DMS79 (cell line): ENCODE measurements at regions not wholly inside any gene's neighbourhood (a gene's known extent, or its start where the extent isn't known, plus 50 kb on each side); places are given as distances from the start of the nearest gene placed in this dataset.
"Not testable (repeated sequence)": the region's sequence is repeated elsewhere in the genome, so short reads cannot be mapped to it uniquely, and the experiment has no call there.

ENCODE experiments used
- DNase-seq: peaks from one replicate; lab custom pipeline; 2025; lab: John Stamatoyannopoulos, UW

DNA sequence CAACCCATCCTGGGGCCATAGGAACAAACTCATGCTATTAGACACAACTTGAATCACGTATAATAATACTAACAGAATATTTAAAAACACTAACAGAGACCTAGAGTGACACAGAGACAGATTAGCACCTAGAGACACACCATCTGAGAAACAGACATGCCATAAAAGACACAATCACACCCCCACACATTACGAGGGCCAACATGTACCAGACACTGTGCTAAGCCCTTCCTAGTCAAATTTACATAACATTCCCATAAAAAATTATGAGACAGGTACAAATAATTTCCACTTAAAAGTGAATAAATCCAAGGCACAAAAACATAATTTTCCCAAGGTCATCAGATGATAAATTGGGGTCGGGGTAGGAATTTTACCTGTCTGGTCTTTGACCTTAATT is 141.1 kb upstream of the PRSS16 start:
- DNase-seq = no peak

- no peak for DNase-seq
These were observed 135.8 kb upstream of the PRSS16 start for GRCh38 chr6:27111743-27112142.

DNA sequence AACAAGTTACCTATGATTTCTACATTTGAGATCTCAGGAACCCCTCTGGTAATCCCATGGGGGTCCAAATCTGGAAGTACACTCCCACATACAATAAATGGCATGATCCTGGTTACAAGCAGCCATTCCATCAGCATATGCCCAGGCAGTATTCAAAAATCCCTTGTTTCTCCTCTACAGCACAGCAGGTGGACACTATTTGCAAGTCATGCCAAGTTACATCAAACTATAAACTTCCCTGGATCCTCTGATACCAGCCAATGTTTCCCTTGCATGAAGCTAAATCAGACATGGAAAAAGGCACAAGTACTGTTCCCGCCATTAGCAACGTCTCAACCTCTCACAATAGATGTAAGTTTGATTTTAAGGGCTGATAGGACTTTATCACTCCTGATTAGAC is 134.5 kb upstream of the PRSS16 start:
- no peak for DNase-seq

DNA sequence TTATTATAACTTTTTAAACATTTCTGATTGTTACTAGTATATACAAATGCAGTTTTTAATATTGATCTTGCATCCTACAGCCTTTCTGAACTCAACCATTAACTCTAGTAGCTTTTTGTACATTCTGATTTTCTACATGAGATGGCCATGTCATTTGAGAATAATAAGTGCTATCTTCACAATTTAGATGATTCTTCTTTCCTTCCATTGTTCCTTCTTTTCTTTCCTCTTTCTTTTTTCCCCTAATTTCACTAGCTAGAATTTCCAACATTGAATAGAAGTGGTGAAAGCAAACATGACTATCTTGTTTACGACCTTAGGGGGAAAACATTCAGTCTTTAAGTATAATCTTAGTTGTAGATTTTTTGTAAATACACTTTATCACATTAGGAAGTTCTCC is 128.2 kb upstream of the PRSS16 start:
- no peak for DNase-seq

DNA sequence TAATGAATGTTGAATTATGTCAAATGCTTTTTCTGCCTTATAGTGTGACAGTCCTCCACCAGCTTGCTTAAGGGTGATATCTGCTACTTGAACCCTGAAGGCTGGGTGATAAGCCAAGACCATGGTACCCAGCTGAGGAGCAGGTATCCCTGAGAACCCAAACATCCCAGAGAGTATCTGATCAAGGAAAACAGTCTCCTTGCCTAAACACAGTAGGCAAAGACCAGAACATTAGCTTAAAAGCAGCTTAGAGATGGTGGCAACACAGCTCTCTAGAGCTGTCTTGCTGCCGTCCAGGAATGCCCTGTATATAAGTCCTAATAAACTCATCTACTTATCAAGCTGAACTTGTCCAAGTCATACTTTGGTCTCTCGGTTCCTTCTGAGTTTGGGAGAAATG is 127.7 kb upstream of the PRSS16 start:
- no peak for DNase-seq

DNA sequence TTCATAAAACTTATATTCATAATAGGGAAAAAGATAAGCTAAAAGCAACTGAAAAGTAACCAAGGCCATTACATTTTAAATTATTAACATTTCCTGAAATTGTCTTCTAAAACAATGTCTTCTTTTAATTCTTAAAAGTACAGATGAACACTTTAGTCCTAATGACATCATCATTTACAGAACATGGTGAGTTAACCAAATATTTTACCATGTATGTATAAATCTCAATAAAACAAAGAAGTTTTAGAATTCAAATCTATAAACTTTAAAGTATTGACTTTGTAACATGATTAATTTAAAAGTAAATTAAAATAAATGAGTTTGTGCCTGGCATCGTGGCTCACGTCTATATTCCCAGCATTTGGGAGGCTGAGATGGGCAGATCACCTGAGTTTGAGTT is 125.9 kb upstream of the PRSS16 start:
- no peak for DNase-seq

DNA sequence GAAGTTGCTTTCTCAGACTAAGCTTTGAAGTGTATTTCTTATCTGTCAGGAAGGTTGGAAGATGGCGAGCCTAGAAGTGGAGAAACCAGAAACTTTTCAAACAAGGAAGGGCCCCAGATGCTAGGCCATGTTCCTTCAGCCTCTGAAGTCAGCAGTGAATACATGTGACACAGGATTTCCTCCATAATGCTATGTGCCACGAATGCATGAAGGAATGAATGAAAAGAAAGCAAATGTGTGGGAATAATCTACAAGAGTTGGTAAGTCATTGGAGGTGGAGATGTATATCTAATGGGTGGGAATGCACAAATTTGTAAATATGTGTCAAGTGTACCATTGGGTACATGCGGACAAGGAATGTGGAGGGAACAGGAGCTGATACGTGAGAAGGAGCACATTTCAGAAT is 123.2 kb upstream of the PRSS16 start:
- DNase-seq = no peak

DNA sequence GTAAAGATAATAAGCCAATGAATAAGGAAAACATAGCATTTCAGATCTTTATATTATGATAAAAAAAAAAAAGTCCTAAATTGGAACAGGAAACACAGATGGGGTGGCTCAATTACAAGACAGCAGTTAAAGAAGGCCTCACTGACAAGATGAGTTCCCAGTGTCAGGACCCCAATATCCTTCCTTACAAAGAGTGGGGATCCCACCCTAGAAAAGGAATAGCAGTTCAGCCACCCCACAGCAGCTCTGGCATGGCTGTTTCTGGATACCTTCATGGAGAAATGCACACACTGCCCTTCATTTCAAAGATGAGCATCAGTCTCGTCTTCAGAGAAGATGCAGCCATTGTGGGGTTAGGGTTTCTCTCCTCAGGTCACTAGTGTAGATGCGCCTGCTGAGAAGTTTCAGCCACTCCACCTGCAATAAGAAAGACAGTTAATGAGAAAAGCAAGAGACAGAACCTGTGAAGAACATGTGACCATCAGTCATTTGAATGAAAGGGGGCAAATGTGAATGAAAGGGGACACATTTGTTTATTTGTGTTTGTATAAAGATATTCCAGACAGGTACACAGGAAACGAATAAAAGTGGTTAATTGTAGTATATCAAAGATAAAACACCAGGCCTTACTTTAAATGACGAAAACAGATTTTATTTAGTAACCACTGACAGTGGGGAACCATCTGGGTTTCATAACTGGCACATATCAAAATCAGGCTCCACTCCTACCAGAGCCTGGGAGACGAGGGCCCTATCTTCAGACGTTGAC is 121.3 kb upstream of the PRSS16 start:
- no peak for DNase-seq

DNA sequence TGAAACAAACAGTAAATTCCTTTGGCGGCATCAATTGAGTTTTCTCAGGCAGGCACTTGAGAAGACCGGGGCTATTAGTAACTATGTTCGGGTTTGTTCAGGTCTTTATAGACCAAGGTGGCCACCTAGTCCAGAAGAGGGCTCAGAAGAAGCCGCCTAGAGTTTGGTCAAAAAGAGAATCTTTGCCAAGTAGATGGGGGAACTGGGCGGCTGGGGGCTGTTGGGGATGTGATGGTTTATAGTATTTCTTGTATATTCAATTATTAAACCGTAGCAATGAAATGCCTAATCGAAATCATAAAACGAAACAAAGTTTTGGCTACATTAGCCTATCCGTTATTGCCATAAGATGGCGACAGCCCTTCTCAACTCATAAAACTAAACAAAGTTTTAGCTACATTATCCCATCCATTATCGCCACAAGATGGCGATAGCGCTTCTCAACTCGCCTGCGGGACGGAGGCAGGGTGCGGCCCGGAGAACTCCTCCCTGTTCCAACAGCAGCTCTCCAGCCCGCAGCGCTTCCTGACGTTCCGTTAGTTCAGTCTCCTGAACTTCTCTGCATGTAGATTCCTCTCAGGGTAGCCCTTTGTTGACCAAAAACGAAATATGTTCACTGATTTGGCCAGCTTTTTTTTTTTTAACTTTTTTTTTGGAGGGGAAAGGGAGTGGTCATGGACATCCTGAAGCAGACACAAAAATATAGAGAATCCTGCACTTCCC is 120.5 kb upstream of the PRSS16 start:
- no peak for DNase-seq

- not testable (repeated sequence) for DNase-seq
These were observed 119.6 kb upstream of the PRSS16 start for GRCh38 chr6:27127874-27128273.

DNA sequence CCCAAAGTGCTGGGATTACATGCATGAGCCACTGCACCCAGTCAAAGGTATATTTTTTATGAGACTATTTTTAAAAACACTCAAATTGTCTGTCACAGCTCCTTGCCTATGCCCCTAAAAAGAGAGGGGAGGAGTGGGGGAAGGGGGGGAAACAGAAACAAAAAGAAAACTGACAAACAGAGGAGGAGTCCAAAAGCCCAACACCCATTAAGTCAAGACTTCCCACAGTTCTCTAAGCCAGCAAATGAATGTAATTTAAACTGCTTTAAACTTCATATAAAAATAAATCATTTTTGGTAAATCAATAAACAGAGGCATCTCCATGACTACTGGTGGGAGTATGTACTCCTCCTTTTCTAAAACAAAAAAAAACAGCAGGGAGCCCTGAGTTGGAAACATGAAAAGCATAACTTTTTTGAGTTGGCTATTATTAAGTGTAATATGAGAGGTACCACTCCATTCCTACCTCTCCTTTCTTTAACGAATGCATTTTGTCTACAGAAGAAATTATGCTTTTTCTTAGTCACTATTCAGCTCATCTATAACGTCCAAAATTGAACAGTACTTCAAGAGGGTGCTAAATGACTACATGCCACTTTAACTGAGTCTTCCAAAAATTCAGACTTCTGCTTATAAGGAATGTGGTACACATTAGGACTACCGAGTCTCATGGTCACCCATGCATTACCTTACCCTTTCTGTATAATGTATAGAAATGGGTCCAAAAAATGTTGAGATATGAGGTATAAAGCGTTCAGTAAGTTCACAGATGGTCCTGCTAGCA is 119.0 kb upstream of the PRSS16 start:
- no peak for DNase-seq

DNA sequence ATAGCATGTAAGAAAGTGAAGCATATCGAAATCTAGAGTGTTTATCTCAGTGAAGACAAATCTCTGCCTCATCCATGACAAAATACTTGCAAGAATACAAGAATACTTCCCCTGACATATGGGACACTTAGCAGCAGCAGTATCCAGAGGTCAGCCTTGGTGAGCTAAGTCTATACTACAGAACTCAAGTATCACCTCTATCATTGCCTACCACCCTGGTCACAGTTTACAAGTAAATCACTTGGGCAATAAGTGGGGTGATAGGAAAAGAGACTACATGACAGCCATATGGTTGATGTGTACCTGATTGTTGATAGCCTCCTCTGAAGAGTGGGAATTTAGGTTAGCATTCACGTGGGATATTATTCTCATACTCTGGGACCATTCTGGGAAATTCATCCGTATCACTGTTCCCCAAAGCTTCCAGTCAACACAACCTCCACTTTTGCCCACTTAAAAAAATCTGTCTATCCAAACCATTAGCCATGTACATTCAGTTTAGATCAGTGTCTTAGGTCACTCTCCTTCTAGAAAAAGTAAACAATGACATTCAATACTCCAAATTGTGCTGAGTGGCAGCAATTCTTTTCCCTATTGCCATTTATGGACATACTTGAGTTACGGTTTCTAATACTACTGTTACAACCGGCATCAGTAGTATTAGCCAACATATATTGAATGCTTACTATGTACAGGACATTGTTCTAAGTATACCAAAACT is 118.2 kb upstream of the PRSS16 start:
- DNase-seq = no peak

DNA sequence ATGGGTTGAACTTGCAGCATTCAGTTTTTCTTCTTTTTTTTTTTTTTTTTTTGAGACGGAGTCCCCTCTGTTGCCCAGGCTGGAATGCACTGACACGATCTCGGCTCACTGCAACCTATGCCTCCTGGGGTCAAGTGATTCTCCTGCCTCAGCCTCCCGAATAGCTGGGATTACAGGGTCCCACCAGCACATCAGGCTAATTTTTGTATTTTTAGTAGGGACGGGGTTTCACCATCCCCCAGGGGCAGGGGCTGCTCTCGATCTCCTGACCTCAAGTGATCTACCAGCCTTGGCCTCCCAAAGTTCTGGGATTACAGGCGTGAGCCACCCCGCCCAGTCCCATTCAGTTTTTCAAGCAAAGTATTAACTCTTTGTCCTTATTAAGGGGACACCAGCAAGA is 117.6 kb upstream of the PRSS16 start:
- DNase-seq = no peak

GRCh38 chr6:27130668-27131428 is 116.7 kb upstream of the PRSS16 start:
- DNase-seq = no peak

GRCh38 chr6:27132282-27132531 is 115.3 kb upstream of the PRSS16 start:
- not testable (repeated sequence) for DNase-seq

DNA sequence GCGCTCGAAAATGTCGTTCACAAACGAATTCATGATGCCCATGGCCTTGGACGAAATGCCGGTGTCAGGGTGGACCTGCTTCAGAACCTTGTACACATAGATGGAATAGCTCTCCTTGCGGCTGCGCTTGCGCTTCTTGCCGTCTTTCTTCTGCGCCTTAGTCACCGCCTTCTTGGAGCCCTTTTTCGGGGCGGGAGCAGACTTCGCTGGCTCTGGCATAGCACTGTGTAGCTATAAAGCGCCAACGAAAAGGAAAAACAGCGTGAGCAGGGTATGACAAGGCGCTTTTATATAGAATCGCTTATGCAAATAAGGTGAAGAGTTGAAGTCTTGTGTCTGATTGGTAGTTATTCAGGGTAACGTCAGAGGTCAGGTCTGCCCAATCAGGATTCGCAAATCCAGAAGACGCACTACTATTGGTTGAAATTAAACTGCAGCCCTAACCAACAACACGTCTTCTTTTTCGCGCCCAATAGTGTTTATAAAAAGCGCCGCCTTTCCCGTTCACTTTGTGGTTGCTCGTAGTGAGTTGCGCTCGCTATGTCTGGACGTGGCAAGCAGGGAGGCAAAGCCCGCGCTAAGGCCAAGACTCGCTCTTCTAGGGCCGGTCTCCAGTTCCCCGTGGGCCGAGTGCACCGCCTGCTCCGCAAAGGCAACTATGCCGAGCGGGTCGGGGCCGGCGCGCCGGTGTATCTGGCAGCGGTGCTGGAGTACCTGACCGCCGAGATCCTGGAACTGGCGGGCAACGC is 114.8 kb upstream of the PRSS16 start:
- DNase-seq = peak; percentile 85

GRCh38 chr6:27133281-27134227 is 113.9 kb upstream of the PRSS16 start:
- DNase-seq = no peak

DNA sequence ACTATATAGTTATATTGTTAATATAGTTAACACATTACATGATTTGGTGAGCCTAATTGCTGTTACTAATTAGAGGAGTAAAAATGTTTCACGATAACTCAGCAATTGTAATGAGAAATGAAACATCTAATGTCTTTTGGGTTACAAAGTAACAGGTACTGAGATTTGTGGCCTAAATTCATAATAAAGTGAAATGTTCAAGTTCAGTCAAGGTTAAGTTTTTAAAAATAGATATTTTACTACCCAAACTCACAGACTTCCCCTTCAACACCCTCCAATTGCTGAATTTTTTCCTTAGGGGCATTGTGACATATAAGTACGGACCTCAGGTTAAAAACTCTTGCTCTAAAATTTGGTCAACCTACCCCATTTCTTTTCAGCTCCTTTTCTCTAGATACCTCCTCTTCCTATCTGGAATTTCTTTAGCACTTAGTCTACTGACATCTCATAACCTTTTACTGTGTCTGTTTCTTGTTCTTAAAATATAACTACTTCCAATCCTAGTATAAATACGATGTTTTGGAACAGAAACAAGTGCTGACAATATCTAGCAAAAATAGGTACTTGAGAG is 112.3 kb upstream of the PRSS16 start:
- DNase-seq = no peak

- DNase-seq = no peak
These were observed 111.3 kb upstream of the PRSS16 start for GRCh38 chr6:27136077-27136644.
